Transverse colon (tissue), 4 donors: ENCODE measurements at regions not wholly inside any gene's neighbourhood (a gene's known extent, or its start where the extent isn't known, plus 50 kb on each side); places are given as distances from the start of the nearest gene placed in this dataset.

Experiments
- DNase-seq: peaks from one replicate; pipeline ENCODE4 v3.0.0-alpha.2; 2019
- H3K27ac ChIP-seq, 4 donors: fragments of 200-600 bp; sonication (generic); 2 replicates each; pipeline ENCODE4 v1.5.1; 2016 to 2018; ENCODE audit warnings: inconsistent platforms in 4 of 4
- H3K27me3 ChIP-seq: fragments of 200-600 bp; sonication (generic); 2 replicates; pipeline ENCODE4 v1.5.1; 2017; ENCODE audit warnings: inconsistent platforms
- H3K36me3 ChIP-seq, 4 donors: fragments of 200-600 bp; sonication (generic); 2 replicates each; pipeline ENCODE4 v1.5.1; 2017 to 2019; ENCODE audit warnings: inconsistent platforms in 4 of 4
- H3K4me1 ChIP-seq, 4 donors: fragments of 200-600 bp; sonication (generic); 2 replicates each; pipeline ENCODE4 v1.5.1; 2017 to 2020; ENCODE audit warnings: inconsistent platforms in 4 of 4
- H3K4me3 ChIP-seq, 4 donors: fragments of 200-600 bp; sonication (generic); 1 replicate in 1 of 4; 2 replicates in 3 of 4; pipeline versions ENCODE4 v1.5.1 to v1.6.1; 2017 to 2019; ENCODE audit warnings: inconsistent platforms in 4 of 4
- H3K9me3 ChIP-seq, 2 donors: fragments of 200-600 bp; sonication (generic); 2 replicates each; pipeline ENCODE4 v1.5.1; 2017 to 2019; ENCODE audit warnings: inconsistent platforms in 2 of 2
- CTCF ChIP-seq, 5 experiments: fragments of 200-600 bp in 3 of 5; fragments of 450-650 bp in 2 of 5; sonication (generic) in 3 of 5; IDR thresholded peaks; 1 replicate in 2 of 5; 2 replicates in 3 of 5; pipeline ENCODE4 v1.5.1; 2016 to 2017; ENCODE audit warnings: antibody characterized with exemption in 5 of 5, inconsistent platforms in 3 of 5, mild to moderate bottlenecking in 2 of 5, moderate library complexity in 1 of 5
- EP300 ChIP-seq: sonication (generic); formaldehyde crosslinking; IDR thresholded peaks from one replicate; pipeline ENCODE4 v1.6.1; 2017; ENCODE audit warnings: antibody characterized with exemption, low read depth
- POLR2A ChIP-seq: fragments of 450-650 bp; IDR thresholded peaks from one replicate; pipeline ENCODE4 v1.6.1; 2016; ENCODE audit warnings: antibody characterized with exemption, mild to moderate bottlenecking, moderate library complexity
- POLR2AphosphoS5 ChIP-seq, 3 donors: sonication (generic); formaldehyde crosslinking; IDR thresholded peaks; one replicate each; pipeline ENCODE4 v1.6.1; 2016; ENCODE audit warnings: antibody characterized with exemption in 3 of 3
- WGBS, 2 donors: methylation state at CpG; one replicate each; pipeline ENCODE4 v1.1.5; 2018; ENCODE audit warnings: low coverage in 1 of 2; 5-methylcytosine and 5-hydroxymethylcytosine counted together
- in situ Hi-C, 4 donors: fragments of 200-750 bp; cut with MboI; loops; one replicate each; pipeline versions ENCODE4 v1.15.0 to v1.15.1; 2017; ENCODE audit warnings: low sequenced_read_pairs in 3 of 4, low pct_ligation_motif_present in 1 of 4, low pct_unique_long_range_greater_than_20kb in 1 of 4
- intact Hi-C: fragments of 100-400 bp; cut with DNase I; formaldehyde crosslinking; loops from one replicate; pipeline ENCODE4 v1.15.1; 2023; ENCODE audit warnings: low total_unique reads

DNA sequence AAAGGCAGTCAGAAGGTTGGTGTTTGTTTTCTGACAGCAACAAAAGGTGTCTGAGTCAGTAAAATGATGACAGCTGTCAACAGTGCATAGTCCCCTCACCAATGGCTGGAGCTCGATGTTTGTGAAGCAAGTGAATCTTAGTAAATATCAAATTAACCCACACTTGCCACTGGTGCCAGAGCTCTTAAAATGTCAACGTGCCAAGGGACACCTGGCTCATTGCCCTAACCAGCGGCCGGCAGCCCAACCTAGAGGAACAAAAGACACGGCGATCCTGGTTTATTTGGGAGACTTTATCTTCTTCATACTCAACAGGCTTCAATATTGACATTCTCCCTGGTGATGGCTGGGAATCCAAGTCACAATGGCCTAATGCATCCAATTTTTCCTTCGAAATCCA, 143.4 kb downstream of the CPEB2 start:
- Histone ChIP-seq H3K4me1 (peaks cover 3 to 12% (median 10%) of the 10 kb centered on the region in 4 donors), H3K27ac (no peak overlapping the region), H3K9me3 (no peaks in the 10 kb centered on the region), H3K36me3 (no peaks in the 10 kb centered on the region), H3K27me3 (no peaks in the 10 kb centered on the region), H3K4me3 (no peak overlapping the region)
- whole genome bisulfite sequencing, 2 donors: 70% methylated on average over 7 of the region's 7 CpGs; no CpG with 5 or more reads in 1 of the 2 donors
- intact Hi-C loops: no loop called here
- TF ChIP-seq EP300: no peak
- TF ChIP-seq CTCF (IDR thresholded peaks at IDR 0.05): no peak
- TF ChIP-seq POLR2A: no peak
- TF ChIP-seq POLR2AphosphoS5 (IDR thresholded peaks at IDR 0.05): no peak
- no peak for DNase-seq
- in situ Hi-C loops: no loop called here

DNA sequence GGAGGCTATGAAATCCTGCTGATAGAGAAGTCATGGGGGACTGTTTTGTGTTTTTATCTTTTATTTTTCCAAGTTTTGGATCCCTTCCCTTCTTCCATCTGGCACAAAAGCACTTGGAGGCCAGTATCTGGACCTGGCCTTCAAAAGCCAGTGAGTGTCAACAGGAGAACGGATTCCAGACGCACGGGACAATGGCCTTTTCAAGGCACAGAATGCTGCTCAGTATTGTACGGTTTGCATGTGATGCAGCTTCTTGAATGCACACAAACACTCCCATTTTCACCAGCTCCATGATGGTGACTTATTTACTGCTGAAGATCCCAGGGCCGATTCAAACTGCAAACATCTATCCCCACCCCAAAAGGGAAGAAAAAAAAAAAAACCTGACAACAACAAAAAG, 145.4 kb downstream of the CPEB2 start:
- Histone ChIP-seq H3K27me3 (no peaks in the 10 kb centered on the region), H3K9me3 (no peaks in the 10 kb centered on the region), H3K36me3 (no peaks in the 10 kb centered on the region), H3K27ac (no peak overlapping the region), H3K4me3 (no peak overlapping the region), H3K4me1 (peaks cover 3 to 12% (median 10%) of the 10 kb centered on the region in 4 donors)
- in situ Hi-C loops: no loop called here
- TF ChIP-seq CTCF (IDR thresholded peaks at IDR 0.05) (no peak), POLR2AphosphoS5 (IDR thresholded peaks at IDR 0.05) (no peak), POLR2A (no peak), EP300 (no peak)
- intact Hi-C loops: no loop called here
- WGBS, 2 donors: 91% methylated on average over 4 to 5 of the region's 5 CpGs
- no peak for DNase-seq

GRCh38 chr4:15148199-15148598, 145.9 kb downstream of the CPEB2 start:
- in situ Hi-C loops (no loop called here), intact Hi-C loops (no loop called here)
- H3K27ac ChIP-seq: no peak overlapping the region
- H3K9me3 ChIP-seq: no peaks in the 10 kb centered on the region
- H3K4me1 ChIP-seq: peaks cover 3 to 12% (median 10%) of the 10 kb centered on the region in 4 donors
- H3K27me3 ChIP-seq: no peaks in the 10 kb centered on the region
- H3K36me3 ChIP-seq: no peaks in the 10 kb centered on the region
- WGBS, 2 donors: 83 to 87% methylated on average over 4 to 11 of the region's 11 CpGs
- no peak for DNase-seq
- TF ChIP-seq CTCF (IDR thresholded peaks at IDR 0.05) (no peak), POLR2A (no peak), EP300 (no peak), POLR2AphosphoS5 (IDR thresholded peaks at IDR 0.05) (no peak)
- no peak overlapping the region for H3K4me3 ChIP-seq

DNA sequence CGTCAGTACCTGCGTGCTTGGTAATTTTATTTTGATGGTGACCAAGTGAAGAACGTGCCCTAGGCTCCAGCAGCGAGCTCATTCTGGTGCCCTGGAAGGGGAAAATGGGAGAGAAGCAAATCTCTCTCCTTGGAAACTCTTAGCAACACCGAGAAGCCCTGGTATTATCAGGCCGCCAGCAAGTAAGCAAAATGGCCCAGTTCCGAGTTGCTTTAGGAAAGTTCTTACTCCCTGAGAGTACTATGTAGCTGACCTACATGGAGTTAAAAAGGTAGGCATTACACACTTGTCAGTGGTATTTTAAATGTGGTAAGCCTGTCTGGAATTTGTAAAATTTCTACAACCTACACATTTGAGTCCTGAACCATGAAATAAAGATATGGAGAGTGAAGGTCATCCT, 146.4 kb downstream of the CPEB2 start:
- Histone ChIP-seq H3K9me3 (no peaks in the 10 kb centered on the region), H3K4me1 (peaks cover 3 to 12% (median 10%) of the 10 kb centered on the region in 4 donors), H3K27me3 (no peaks in the 10 kb centered on the region), H3K4me3 (no peak overlapping the region), H3K36me3 (no peaks in the 10 kb centered on the region), H3K27ac (no peak overlapping the region)
- 60 to 92% methylated on average over 3 to 7 of the region's 7 CpGs for WGBS, 2 donors
- in situ Hi-C loops (no loop called here), intact Hi-C loops (no loop called here)
- no peak for TF ChIP-seq POLR2A
- no peak for TF ChIP-seq CTCF (IDR thresholded peaks at IDR 0.05)
- TF ChIP-seq POLR2AphosphoS5 (IDR thresholded peaks at IDR 0.05): no peak
- TF ChIP-seq EP300: no peak
- DNase-seq: no peak
